Stimulated activated CD4-positive, alpha-beta T cell treated with anti-CD3 and anti-CD28 coated beads, Interleukin-15, amount 100 ng/mL, for 24 hours (primary cell): ENCODE measurements at regions not wholly inside any gene's neighbourhood (a gene's known extent, or its start where the extent isn't known, plus 50 kb on each side); places are given as distances from the start of the nearest gene placed in this dataset.

Experiments
- DNase-seq: peaks from one replicate; pipeline ENCODE4 v3.0.0-alpha.2; 2020

DNA sequence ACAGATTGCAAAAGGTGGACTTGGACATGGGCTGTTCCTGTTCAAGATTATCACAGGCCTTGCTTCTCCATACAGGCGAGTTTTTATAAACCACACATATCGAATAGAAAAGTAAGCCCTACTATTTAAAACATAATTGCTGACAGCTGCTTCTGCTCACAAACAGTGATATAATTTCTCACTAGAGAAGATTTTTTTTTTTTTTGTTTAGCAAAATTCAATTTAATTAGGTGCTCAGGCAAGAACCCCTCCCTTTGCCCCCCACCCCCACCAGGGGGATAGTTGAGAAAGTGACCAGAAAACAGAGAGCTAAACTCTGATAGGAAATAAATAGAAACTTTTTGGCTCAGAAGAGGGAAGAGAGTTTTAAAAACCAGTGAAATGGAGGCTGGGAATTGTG, 132.8 kb upstream of the CRY1 start:
- DNase-seq, result no peak

DNA sequence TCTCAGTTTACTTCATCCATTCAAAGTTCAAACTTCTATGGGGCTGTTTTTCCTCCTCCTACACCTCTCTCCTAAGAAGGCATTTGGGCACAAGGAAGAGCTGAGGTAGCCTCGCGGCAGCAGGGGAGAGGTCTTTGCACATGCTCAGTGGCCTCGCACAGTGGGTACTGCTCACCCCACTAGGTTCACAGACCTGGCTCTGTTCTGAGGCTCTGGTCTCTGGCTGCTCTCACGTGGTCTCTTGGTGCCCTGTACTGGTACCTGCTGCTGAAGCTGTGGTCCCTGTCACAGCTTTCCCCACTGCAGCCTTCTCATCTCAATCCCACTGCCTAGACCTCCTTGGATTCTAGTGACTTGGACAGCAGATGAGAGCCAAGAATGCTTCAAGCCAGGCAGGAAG, 134.7 kb upstream of the CRY1 start:
- DNase-seq, result no peak

DNA sequence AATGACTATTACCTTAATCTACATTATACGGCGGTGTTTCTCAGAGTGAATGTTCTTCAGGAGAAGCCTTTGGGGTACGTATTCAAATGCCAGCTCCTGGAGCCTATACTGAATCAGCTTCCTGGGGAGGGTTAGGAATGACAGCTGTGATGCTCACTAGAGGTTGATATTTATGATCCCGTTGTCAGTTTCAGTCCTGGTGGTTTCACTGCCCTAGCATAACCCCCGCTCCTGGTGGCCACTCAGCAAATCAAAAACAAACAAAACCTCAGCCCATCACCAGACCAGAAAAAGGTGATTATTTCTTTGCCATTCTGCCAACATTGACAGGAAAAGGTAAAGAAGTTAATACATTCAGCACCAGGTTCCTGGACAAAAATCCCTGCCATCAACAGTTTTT, 136.5 kb upstream of the CRY1 start:
- no peak for DNase-seq

DNA sequence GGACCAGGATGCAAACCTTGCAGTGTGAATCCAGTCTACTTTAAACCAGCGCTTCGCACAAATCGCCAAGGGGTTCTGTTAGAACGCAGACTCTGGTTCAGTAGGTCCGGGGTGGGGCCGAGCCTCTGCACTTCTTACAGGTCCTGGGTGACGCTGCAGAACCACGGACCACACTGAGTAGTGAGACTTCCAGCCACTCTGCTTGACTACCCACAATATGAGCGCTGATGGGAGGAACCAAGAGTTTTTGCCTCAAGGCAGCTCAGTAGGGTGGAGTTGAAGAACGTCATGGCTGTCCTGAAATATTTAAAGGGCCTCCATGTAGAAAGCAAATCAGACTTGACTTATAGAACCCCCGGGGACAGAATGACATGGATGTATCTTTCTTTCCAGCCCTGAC, 138.0 kb upstream of the CRY1 start:
- DNase-seq, result no peak

DNA sequence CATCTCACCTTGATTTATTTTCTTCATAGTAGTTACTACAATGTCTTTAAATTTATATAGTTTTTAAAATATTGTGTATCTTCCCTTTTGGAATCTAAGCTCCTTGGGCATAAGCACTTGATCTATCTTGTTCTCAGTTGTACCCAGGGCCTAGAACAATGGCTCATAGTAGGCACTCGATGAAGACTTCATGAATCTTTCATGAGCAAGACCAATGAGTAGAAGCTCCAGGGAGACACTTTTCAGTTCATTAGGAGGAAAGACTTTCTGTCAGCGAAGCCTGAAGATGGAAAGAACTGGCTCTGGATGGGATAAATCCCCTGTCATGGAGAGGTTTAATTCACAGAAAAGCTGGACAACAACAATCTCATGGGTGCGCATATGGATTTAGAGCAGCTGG, 140.2 kb upstream of the CRY1 start:
- no peak for DNase-seq

DNA sequence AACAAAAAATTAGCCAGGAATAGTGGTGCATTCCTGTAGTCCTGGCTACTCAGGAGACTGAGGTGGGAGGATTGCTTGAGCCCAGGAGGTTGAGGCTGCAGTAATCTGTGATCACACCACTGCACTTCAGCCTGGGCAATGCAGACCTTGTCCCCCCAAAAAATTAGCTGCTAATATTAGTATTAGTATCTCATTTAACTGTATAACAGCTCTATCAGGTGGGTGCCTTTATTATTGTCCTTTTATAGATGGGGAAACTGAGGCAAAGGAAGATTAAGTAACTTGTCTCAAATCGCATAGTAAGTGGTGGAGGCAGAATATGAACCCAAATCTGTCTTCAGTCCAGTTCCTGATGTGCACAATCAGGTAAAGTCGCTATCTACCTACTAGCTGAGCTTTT, 142.3 kb upstream of the CRY1 start:
- DNase-seq, result no peak

DNA sequence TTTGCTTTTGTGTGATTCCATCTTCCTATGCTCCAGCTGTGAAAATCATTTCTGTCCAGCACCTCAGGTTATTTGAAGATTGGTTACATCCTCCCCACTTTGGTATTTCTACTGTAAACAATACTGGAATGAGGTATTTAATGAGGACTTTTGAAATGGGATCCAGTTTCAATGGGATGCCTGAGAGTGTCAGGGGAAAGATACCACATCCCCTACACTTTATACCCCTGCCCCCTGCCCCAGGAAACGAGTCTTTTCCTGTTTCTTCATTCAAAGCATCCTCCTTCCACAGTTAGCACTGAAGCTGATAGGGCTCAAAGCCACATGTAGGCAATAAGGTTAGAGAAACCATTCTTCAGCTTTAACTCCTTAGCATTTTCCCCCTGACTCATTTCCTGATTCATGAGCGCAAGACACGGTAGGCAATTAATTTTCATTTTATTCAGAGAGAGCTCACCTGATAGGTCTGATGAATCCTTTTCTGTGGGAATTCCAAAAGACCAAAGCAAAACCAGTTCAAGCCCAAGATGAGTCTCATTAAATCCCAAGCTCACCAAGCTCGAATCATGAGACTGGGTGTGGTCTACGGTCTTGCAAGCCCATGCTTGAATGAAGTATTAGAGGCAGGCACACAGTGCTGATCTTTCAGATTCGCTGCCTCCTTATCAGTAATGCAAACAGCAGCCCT, 143.6 kb upstream of the CRY1 start:
- DNase-seq, result no peak

DNA sequence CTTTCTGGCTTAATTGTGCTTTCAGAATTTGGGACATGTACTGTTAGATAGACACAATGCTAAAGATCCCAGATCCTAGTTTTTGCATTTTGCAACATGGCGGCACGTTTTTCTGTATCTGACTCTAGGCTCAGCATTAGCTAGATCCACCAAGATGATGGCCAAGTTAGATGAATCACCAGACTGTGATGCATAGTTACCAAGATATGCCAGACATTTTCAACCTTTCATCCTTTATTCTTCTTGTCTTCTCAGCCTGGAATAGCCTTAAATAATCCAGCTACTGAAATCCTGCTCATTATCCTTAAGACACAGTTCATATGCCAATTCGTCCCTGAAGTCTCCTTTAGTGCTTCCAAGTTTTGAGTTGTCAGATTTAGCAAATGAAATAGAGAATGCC, 144.9 kb upstream of the CRY1 start:
- DNase-seq, result no peak

DNA sequence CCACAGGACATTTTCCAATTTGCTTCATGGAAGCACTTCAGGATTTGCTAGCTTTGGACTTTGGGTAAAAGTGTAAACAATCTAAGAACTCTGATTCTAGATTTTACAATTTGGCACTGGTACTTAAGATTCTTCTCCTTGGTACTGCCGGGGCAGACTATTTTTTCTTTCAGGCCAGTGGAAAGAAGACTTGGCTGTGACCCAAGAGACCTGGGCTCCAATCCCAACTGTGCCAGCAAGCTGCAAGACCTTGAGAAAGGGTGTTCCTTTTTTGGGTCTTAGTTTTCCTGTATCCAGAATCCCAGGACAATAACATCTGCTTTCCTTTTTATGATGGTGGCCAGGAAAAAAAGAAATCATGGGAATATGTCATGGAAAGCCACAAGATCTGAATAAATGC, 148.1 kb upstream of the CRY1 start:
- DNase-seq, result no peak

DNA sequence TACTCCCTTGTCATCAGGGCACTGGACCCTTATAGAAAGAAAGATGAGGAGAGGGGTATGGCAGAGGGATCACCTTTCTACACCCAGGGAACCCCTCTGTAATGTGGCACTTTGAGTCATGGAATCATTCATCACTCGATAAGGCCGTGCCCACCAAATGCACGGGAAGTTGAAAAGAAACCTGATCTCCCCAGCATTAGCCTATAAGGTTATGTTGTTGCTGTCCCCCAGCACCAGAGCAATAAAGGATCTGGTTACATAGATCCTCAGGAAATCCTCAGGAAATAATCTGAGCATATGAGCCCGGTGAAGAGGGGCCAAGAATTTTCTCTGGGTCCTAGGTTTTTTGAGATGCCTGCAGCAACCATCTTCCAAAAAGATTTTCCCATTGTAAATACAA, 148.8 kb upstream of the CRY1 start:
- DNase-seq, result no peak

DNA sequence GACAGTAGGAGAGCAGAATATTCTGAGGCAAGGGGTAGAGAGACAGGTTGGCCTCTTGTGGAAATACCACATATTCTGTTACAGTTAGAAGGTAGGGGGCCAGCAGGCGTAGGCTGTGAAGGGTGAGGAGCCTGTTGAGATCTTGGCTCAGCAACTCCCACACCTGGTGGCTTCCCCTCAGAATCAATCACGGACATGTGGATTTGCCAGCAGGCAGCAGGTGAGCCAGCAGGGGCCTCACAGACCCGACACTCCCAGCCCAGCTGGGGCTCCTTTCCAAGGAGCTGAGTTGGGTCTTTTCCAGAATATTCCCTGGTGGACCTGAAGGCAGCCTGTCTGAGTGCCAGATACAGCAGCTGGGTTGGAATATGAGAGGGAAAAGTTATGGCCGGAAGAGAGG, 150.0 kb upstream of the CRY1 start:
- no peak for DNase-seq

DNA sequence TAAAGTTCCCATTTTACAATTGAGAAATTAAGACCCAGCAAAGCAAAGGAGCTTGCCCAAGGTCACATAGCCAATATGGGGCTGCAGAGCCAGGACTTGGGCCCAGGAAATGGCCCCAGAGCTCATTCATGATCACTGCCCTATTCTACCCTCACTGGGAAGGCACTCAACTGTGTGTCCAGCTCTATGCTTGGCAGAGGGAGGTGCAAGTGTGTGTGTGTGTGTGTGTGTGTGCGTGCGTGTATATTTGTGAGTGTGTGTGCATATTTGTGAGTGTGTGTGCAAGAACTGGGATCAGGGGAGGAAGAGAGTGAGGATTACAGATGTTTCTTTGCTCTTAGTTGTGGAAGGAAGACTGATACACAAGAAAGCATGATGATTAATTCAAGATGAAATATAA, 151.2 kb upstream of the CRY1 start:
- DNase-seq, result no peak

DNA sequence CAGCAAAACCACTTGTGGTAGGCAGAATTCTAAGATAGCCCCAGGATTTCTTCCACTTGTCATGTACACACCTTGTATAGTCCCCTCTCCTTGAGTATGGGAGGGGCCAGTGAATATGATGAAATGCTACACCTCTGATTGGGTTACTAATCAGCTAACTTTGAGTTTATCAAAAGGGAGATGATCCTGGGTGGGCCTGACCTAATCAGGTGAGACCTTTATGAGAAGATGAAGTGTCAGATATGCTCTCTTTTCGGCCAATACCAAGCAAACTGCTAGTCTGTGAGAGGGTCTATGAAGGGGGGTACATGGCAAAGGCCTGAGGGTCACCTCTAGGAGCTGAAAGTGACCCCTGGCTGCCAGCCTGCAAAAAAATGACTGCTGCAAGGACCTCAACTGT, 154.3 kb upstream of the CRY1 start:
- no peak for DNase-seq

DNA sequence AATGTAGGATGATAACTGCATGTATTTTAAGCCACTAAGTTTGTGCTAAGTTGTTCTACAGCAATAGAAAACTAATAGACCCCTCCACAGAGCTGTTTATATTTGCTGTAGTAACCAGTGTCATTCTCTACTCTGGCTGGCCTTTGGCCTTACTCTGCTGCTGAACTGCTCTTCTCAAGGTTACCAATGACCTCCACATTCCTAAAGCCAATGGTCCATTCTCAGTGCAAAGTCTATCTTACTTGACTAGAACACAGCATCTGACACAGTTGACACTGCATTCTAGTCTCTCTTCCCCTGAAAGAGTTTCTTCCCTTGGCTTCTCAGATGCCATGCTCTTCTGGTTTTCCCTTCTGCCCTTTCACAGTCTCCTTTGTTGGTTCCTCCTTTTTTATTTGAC, 154.8 kb upstream of the CRY1 start:
- no peak for DNase-seq

DNA sequence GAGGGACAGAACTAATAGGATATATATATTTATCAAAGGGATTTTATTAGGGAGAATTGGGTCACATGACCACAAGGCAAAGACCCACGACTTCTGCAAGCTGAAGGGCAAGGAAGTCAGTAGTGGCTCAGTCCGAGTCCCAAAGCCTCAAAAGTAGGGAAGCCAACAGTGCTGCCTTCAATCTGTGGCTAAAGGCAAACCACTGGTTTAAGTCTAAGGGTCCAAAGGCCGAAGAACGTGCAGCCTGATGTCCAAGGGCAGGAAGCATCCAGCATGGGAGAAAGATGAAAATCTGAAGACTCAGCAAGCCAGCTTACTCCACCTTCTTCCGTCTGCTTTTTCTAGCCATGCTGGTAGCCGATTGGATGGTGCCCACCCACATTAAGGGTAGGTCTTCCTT, 157.9 kb upstream of the CRY1 start:
- no peak for DNase-seq

DNA sequence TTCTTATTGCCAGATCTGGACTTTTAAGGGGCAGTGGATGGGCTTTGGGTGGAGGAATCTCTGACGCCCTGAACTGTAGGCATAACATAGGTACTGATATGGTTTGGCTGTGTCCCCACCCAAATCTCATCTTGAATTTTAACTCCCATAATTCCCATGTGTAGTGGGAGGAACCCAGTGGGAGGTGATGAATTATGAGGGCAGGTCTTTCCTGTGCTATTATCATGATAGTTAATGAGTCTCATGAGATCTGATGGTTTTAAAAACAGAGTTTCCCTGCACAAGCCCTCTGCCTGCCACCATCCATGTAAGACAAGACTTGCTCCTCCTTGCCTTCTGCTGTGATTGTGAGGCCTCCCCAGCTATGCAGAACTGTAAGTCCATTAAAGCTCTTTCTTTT, 160.0 kb upstream of the CRY1 start:
- DNase-seq, result no peak

DNA sequence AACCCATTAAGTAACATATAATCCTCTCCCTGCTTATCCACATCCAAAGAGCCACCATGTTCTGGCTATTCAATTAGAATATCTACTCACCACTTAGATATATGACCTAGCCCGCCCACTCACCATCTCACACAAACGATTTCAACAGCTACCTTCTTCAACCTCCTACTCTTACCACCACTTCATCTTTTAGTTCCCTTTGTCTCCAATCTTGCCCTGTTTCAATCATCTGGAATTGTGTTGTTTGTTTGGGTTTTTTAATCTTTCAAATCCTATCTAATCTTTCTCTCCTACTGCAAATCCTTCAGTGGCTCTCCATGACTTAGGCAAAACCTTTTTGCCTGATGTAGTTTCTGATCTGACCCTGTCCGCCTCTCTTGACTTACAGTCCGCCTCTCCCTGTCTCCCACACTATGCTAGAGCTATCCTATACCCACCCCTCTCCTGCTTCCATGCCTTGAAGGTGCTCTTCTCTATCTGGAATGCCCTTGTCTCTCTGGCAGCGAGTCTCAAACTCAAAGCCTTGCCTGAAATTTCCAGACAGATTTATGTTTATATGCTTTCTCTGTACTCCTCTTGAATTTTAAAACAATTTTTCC, 161.0 kb upstream of the CRY1 start:
- no peak for DNase-seq

DNA sequence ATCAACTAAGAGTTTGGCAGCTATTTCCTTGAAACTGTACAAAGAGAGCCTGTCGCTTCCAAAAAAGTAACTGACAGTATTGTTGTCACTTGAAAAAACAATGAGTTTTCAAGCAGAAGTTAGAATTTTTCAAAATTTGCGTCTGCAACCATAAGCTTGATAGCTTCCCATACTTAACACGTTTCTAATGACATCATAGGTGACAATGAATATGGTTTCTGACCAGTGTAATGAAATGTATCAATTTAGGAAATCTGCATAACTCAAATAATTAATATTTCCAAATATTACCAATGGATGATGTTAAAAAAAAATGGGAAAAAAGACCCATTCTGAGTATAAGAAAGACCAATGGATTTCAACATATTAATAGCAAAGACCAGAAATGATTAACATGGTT, 165.4 kb upstream of the CRY1 start:
- no peak for DNase-seq

DNA sequence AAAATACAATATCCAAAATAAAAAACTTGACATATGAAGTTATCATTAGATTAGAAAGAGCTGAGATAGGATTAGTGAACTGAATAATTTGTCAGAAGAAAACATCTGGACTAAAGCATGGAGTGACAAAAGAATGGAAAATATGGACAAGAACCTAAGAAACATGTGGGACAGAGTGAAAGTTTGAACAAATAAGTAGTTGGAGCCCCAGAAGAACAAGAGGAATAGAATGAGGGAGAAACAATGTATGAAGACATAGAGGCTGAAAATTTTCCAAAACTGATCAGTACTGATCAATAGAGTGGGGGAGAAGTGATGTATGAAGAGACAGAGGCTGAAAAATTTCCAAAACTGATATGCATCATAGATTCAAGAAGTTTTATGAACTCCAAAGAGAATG, 170.6 kb upstream of the CRY1 start:
- no peak for DNase-seq

DNA sequence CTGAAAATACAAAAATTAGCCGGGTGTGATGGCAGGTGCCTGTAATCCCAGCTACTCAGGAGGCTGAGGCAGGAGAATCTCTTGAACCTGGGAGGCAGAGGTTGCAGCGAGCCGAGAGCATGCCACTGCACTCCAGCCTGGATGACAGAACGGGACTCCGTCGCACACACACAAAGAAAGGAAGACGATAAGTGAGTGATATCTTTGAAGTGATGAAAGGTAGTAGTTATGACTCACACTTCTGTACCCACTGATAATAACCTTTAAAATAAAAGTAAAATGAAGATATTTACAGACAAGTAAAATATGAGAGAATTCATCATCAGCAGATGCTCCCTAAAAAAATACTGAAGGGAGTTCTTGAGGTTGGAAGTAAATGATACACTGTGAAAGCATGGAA, 171.3 kb upstream of the CRY1 start:
- no peak for DNase-seq

DNA sequence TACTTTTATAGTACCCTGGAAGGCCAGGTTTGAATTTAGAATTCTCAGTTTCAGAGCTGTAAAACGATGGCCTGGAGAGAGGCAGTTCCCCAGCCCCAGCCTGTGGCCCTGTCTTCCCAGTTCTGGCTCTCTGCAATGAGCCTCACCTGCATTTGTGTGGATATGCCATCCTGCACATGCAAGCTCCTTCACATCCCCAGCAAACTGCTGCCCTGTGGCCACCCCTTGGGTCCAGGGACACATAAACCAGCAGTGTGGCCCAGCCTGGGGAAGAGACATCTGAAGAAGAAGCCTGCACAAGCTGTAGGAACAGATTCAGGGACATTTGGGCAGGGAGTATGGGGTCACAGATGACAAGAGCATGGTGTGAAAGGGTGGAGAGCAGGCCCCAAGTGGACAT, 174.3 kb upstream of the CRY1 start:
- no peak for DNase-seq

DNA sequence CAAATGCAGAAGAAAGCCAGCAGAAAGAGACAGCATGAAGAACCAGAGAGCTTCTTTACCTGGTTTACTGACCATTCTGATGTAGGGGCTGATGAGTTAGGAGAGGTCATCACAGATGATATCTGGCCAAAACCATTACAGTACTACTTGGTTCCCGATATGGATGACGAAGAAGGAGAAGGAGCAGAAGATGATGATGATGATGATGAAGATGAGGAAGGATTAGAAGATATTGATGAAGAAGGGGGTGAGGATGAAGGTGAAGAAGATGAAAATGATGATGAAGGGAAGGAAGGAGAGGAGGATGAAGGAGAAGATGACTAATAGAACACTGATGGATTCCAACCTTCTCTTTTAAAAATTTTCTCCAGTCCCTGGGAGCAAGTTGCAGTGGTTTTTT, 178.2 kb upstream of the CRY1 start:
- DNase-seq, result no peak

DNA sequence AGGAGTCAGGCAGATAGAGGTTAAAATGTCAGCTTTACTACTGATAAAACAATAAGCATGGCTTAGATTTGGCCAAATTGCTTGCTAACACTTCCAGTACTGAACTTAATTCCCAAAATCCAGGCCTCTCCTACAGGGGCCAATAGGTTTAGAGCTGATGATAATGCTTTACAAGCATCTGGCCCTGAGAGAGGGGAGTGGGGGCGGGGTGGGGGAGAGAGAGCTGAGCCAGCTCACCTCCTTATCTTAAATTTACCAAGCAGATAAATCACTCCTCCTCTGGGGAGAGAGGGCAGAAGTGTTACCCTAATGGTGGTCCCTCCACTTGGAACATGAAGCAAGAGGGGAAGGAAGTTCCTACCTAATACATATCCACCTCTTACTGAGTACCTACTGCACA, 182.2 kb upstream of the CRY1 start:
- no peak for DNase-seq

DNA sequence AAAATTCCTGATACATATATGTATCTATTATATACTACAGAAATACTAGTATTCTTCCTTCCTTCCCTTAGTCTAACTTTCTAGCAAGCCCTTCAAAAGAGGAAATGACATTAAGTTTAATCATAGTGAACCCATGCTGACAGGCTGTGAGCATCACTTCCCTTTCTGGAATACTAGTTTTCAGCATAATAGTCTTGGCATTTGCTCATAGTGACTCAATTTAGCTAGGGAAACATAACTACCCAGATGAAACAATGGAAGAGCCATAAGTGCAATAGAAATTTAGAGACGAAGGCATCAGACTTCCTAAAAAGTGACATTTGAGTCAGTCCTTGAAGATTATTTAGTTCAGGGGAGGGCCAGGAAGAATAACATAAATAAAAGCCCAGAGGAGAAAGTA, 184.5 kb upstream of the CRY1 start:
- no peak for DNase-seq

DNA sequence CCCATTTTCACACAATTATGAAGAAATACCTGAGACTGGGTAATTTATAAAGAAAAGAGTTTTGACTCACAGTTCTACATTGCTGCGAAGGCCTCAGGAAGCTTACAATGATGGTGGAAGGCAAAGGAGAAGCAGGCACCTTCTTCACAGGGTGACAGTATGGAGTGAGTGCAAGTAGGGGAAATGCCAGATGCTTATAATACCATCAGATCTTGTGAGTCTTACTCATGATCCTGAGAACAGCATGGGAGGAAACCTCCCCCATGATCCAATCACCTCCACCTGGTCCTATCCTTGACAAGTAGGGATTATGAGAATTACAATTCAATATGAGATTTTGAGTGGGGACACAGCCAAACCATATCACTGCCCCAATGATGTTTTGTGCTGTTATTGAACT, 189.3 kb upstream of the CRY1 start:
- DNase-seq, result no peak

DNA sequence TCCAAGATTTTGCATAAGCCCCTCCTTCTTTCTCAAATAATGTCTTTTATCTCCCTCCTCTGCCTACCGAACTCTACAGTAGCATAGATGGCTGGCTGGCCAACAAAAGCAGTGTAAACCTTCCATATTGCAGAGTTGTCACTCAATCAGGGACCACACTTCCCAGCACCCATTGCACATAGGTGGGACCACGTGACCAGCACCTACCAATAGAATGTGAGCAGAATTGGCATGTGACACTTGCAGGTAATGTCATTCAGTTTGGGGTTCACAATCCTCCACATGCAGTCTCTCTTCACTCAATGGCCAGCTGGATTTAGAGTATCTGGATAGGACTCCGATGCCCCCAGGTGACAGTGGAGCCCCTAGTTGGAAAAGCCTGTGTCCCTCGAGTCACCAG, 190.3 kb upstream of the CRY1 start:
- no peak for DNase-seq
